Adrenal gland (tissue), 9 donors: ENCODE measurements at regions not wholly inside any gene's neighbourhood (a gene's known extent, or its start where the extent isn't known, plus 50 kb on each side); places are given as distances from the start of the nearest gene placed in this dataset.

Source experiments
- DNase-seq, 7 donors: peaks; one replicate each; pipeline ENCODE4 v3.0.0-alpha.2; 2019 to 2020
- H3K27ac ChIP-seq, 5 donors: fragments of 200-600 bp; sonication (generic) in 4 of 5; 1 replicate in 3 of 5; 2 replicates in 2 of 5; pipeline versions ENCODE4 v1.5.1 to v1.8.0; 2016 to 2020; ENCODE audit warnings: mild to moderate bottlenecking in 1 of 5
- H3K27me3 ChIP-seq: fragments of 200-600 bp; 2 replicates; pipeline ENCODE4 v1.8.0; 2021
- H3K36me3 ChIP-seq, 2 donors: fragments of 200-600 bp; replicated peaks in 1 of 2; 1 replicate in 1 of 2; 2 replicates in 1 of 2; pipeline versions ENCODE4 v1.5.1 to v1.8.0; 2018 to 2022
- H3K4me1 ChIP-seq, 2 donors: fragments of 200-600 bp; replicated peaks in 1 of 2; 1 replicate in 1 of 2; 2 replicates in 1 of 2; pipeline versions ENCODE4 v1.5.1 to v1.8.0; 2018 to 2021
- H3K4me3 ChIP-seq, 4 donors: fragments of 200-600 bp; sonication (generic) in 3 of 4; one replicate each; pipeline ENCODE4 v1.5.1; 2016 to 2018
- H3K9me3 ChIP-seq, 3 donors: fragments of 200-600 bp; sonication (generic) in 1 of 3; replicated peaks in 1 of 3; 1 replicate in 2 of 3; 2 replicates in 1 of 3; pipeline versions ENCODE4 v1.5.1 to v1.8.0; 2016 to 2021
- CTCF ChIP-seq, 6 experiments: fragments of 450-650 bp in 4 of 6; fragments of 200-600 bp in 2 of 6; sonication (generic) in 1 of 6; IDR thresholded peaks; 1 replicate in 5 of 6; 2 replicates in 1 of 6; pipeline versions ENCODE4 v1.5.1 to v1.8.0; 2016 to 2021; ENCODE audit warnings: antibody characterized with exemption in 6 of 6, mild to moderate bottlenecking in 2 of 6, moderate library complexity in 1 of 6
- POLR2A ChIP-seq, 2 donors: fragments of 450-650 bp; IDR thresholded peaks; one replicate each; pipeline ENCODE4 v1.6.1; 2017; ENCODE audit warnings: antibody characterized with exemption in 2 of 2, mild to moderate bottlenecking in 2 of 2, moderate library complexity in 1 of 2
- WGBS, 4 donors: extraction: QIAGEN DNeasy Blood & Tissue Kit in 2 of 4; methylation state at CpG; one replicate each; pipeline versions ENCODE4 v1.1.5 to v1.1.7; 2013 to 2017; 5-methylcytosine and 5-hydroxymethylcytosine counted together
- intact Hi-C, 2 donors: fragments of 100-400 bp; cut with DNase I; formaldehyde crosslinking; loops; one replicate each; pipeline versions ENCODE4 v1.14.1 to v1.15.0; 2022 to 2023
- donor health status: healthy with polysubstance abuse.
- donor health status: Bipolar disorder and iron deficiency.
- donor health status: DM: yes; HTN: yes; CAD: no.
- donor health status: DM: no; HTN: no; CAD: no.
- donor health status: DM: no; HTN: no; CAD: no.

- H3K9me3 ChIP-seq = no peaks in the 10 kb centered on the region
- intact Hi-C loops = no loop called here
- no peaks in the 10 kb centered on the region for H3K36me3 ChIP-seq
- peak overlapping the region in 1 of 4 donors; percentile 10 for H3K4me3 ChIP-seq
- peaks cover 9 to 14% of the 10 kb centered on the region in 2 donors for H3K4me1 ChIP-seq
- no peak for TF ChIP-seq CTCF (IDR thresholded peaks at IDR 0.05)
- no peak for TF ChIP-seq POLR2A (IDR thresholded peaks at IDR 0.05)
- DNase-seq = peak in 4 of 7 donors; percentile 28 to 44 (median 38)
- peak overlapping the region in 4 of 5 donors; percentile 24 to 60 (median 48) for H3K27ac ChIP-seq
- no peaks in the 10 kb centered on the region for H3K27me3 ChIP-seq
- WGBS, 4 donors = 42 to 47% (median 44%) methylated on average over 10 of the region's 10 CpGs
Measured at GRCh38 chr12:92445253-92446082, 257.3 kb upstream of the PLEKHG7 start.

- Histone ChIP-seq H3K27ac (peak overlapping the region in 4 of 5 donors; percentile 24 to 60 (median 48)), H3K27me3 (no peaks in the 10 kb centered on the region)
- no peak for TF ChIP-seq CTCF (IDR thresholded peaks at IDR 0.05)
- TF ChIP-seq POLR2A (IDR thresholded peaks at IDR 0.05) = no peak
Measured at GRCh38 chr12:92444763-92445162, 258.0 kb upstream of the PLEKHG7 start.

GRCh38 chr12:92442782-92443181 is 260.0 kb upstream of the PLEKHG7 start:
- H3K4me3 ChIP-seq = no peak overlapping the region
- DNase-seq = no peak
- intact Hi-C loops = no loop called here
- 82 to 87% (median 83%) methylated on average over 3 of the region's 3 CpGs for WGBS, 4 donors
- no peak overlapping the region for H3K27ac ChIP-seq
- H3K27me3 ChIP-seq = no peaks in the 10 kb centered on the region
- TF ChIP-seq CTCF (IDR thresholded peaks at IDR 0.05) (no peak), POLR2A (IDR thresholded peaks at IDR 0.05) (no peak)
- no peaks in the 10 kb centered on the region for H3K36me3 ChIP-seq
- H3K9me3 ChIP-seq = no peaks in the 10 kb centered on the region
- peaks cover 13 to 25% of the 10 kb centered on the region in 2 donors for H3K4me1 ChIP-seq

More at GRCh38 chr12:92444763-92445162, 258.0 kb upstream of the PLEKHG7 start:
- peak in 6 of 7 donors; percentile 25 to 55 (median 46) for DNase-seq
- H3K4me3 ChIP-seq = no peak overlapping the region
- 74 to 82% (median 79%) methylated on average over 9 of the region's 9 CpGs for WGBS, 4 donors
- no peaks in the 10 kb centered on the region for H3K9me3 ChIP-seq
- peaks cover 9 to 16% of the 10 kb centered on the region in 2 donors for H3K4me1 ChIP-seq
- H3K36me3 ChIP-seq = no peaks in the 10 kb centered on the region
- intact Hi-C loops = no loop called here

DNA sequence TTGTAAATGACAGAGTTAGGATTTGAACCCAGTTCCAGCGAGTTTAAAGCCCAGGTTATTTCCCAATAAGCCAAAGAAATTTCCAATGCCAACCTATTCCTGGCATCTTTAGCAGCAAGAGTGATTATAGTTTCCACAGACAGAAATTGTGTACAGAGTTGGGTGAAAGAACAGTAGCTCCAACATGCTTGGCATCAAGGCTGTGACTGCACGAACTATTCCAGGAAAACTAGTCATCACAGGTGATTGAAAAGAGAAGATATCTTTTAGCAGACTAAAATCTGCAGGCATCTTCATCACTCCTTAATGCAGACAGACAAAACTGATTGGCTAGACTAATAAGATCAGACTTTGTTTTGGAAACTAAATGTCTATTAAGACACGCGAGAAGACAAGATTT is 262.7 kb upstream of the PLEKHG7 start:
- no peaks in the 10 kb centered on the region for H3K9me3 ChIP-seq
- no peak for DNase-seq
- H3K4me1 ChIP-seq = peaks cover 6 to 13% of the 10 kb centered on the region in 2 donors
- no peak overlapping the region for H3K4me3 ChIP-seq
- TF ChIP-seq POLR2A (IDR thresholded peaks at IDR 0.05) = no peak
- H3K36me3 ChIP-seq = no peaks in the 10 kb centered on the region
- 80 to 85% (median 83%) methylated on average over 4 of the region's 4 CpGs for WGBS, 4 donors
- no peaks in the 10 kb centered on the region for H3K27me3 ChIP-seq
- intact Hi-C loops = no loop called here
- no peak overlapping the region for H3K27ac ChIP-seq
